ENCODE measurements at regions not wholly inside any gene's neighbourhood (a gene's known extent, or its start where the extent isn't known, plus 50 kb on each side); places are given as distances from the start of the nearest gene placed in this dataset.

DNA sequence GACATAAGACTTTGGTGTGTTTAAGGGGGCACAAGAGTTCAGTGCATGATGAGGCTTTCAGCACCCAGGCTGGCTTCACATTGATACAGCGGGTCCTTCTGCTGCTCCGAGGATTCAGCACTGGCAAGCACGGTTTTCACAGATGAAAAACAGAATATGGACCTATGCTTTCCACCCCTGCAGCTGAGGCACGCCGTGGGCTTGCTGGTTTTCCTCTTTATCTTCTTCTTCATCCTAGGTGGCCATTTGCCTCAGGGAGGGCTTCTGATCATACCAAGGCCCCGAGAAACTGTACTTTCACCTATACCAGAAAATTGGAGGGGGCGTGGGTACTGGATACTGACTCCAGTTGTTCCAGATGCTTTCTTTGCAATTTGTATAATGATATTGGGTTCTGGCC lies 277.1 kb upstream of the ZNF32 start (continued):
- TF ChIP-seq HNF4A (conservative IDR thresholded peaks at IDR 0.05) (no peak), RAD21 (IDR thresholded peaks at IDR 0.05) (no peak), FOXA2 (IDR thresholded peaks at IDR 0.05) (no peak)

DNA sequence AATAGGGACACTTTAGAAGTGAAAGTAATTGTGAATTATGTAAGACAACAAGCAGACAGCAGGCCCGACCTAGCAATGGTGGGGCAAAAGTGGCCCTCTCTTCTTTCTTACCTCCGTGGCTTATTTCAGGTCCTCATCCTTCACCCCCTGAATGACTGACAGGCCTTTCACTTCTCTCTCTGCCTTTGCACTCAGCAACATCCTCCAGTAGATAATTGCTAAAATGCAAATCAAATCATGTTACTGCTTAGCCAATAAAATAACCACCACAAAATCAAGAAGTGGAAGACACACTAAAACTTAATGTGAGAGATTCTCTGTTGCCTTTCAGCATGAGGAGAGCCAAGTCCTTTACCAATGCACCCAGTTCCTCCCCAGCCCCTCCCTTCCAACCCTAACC lies 274.6 kb upstream of the ZNF32 start:
- DNase-seq (ENCODE audit: low spot score), result peak; percentile 2
- H3K9me3 ChIP-seq (ENCODE audit: control insufficient read depth in 4 of 4, low read length in 3 of 4), result no peaks in the 10 kb centered on the region
- no peaks in the 10 kb centered on the region for H3K27me3 ChIP-seq (ENCODE audit: control insufficient read depth in 4 of 4, insufficient read depth in 4 of 4, low read length in 3 of 4)
- no peak for TF ChIP-seq TAF1 (conservative IDR thresholded peaks at IDR 0.05)
- TF ChIP-seq, protein P1, sequence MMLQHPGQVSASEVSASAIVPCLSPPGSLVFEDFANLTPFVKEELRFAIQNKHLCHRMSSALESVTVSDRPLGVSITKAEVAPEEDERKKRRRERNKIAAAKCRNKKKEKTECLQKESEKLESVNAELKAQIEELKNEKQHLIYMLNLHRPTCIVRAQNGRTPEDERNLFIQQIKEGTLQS (IDR thresholded peaks at IDR 0.05), result no peak
- no peak for TF ChIP-seq YY1 (IDR thresholded peaks at IDR 0.05)
- no peak for TF ChIP-seq SP1 (IDR thresholded peaks at IDR 0.05)
- TF ChIP-seq NR2F2 (IDR thresholded peaks at IDR 0.05), result no peak
- no peak for TF ChIP-seq CTCF (IDR thresholded peaks at IDR 0.05; ENCODE audit: low read depth, low read length, missing input control)
- TF ChIP-seq FOXA2 (IDR thresholded peaks at IDR 0.05), result no peak
- no peak for TF ChIP-seq ZBTB33 (IDR thresholded peaks at IDR 0.05)
- no peak for TF ChIP-seq REST (IDR thresholded peaks at IDR 0.05)
- TF ChIP-seq HNF4G (IDR thresholded peaks at IDR 0.05), result no peak
- TF ChIP-seq EGR1 (IDR thresholded peaks at IDR 0.05; ENCODE audit: low read depth in 2 of 2), result no peak
- TF ChIP-seq RAD21 (IDR thresholded peaks at IDR 0.05), result no peak
- TF ChIP-seq MAX (IDR thresholded peaks at IDR 0.05), result no peak
- TF ChIP-seq RXRA (IDR thresholded peaks at IDR 0.05), result no peak
- no peak for TF ChIP-seq HNF4A (conservative IDR thresholded peaks at IDR 0.05)
- TF ChIP-seq GABPA (IDR thresholded peaks at IDR 0.05 in 1 of 2, conservative IDR thresholded peaks at IDR 0.05 in 1 of 2), result no peak
- no peak for TF ChIP-seq JUND (IDR thresholded peaks at IDR 0.05)
- no peak for TF ChIP-seq FOXA1 (IDR thresholded peaks at IDR 0.05)
- no peak overlapping the region for H3K4me3 ChIP-seq (ENCODE audit: low read depth in 1 of 3, low read length in 3 of 3)
- no peaks in the 10 kb centered on the region for H3K4me1 ChIP-seq (ENCODE audit: control insufficient read depth in 4 of 4, insufficient read depth in 4 of 4, low read length in 3 of 4)
- WGBS, result 40% methylated on average over 2 of the region's 2 CpGs
- no peak overlapping the region for H3K9ac ChIP-seq (ENCODE audit: low read depth in 1 of 2, low read length in 2 of 2)
- no peak overlapping the region for H3K27ac ChIP-seq (ENCODE audit: low read depth in 1 of 2, low read length in 2 of 2)
- H3K36me3 ChIP-seq (ENCODE audit: control insufficient read depth in 4 of 4, insufficient read depth in 3 of 4, low read depth in 1 of 4, low read length in 3 of 4), result no peaks in the 10 kb centered on the region

Measured in liver (tissue), 8 donors.